GM10248 (cell line): ENCODE measurements at regions not wholly inside any gene's neighbourhood (a gene's known extent, or its start where the extent isn't known, plus 50 kb on each side); places are given as distances from the start of the nearest gene placed in this dataset.
A peak's percentile ranks its signal among the peaks of the same experiment; 100 is the strongest.

Experiments
- CTCF ChIA-PET: fragments of 300-600 bp; sonication (Branson Sonifier 250); formaldehyde crosslinking; extraction: SDS; loops from one replicate; lab custom pipeline; 2021; ENCODE audit warnings: antibody characterized with exemption; lab: Yijun Ruan, JAX
- POLR2A ChIA-PET: fragments of 350-650 bp; sonication (Branson Sonifier 250); formaldehyde crosslinking; extraction: SDS; loops from one replicate; lab custom pipeline; 2020; ENCODE audit warnings: antibody characterized with exemption; lab: Yijun Ruan, JAX
- DNase-seq: peaks from one replicate; pipeline ENCODE4 v3.0.0; 2012; ENCODE audit errors: extremely low spot score
- CTCF ChIP-seq: IDR thresholded peaks from 2 replicates; pipeline ENCODE4 v1.5.1; 2012; ENCODE audit warnings: mild to moderate bottlenecking, low read depth; ENCODE audit errors: extremely low read depth, missing control alignments, control extremely low read depth

- TF ChIP-seq CTCF = no peak
- DNase-seq = no peak
- CTCF ChIA-PET = no interaction called here
- POLR2A ChIA-PET = no interaction called here
These were observed 273.6 kb downstream of the C1orf94 start for GRCh38 chr1:34450325-34450724.

- CTCF ChIA-PET = no interaction called here
- POLR2A ChIA-PET = no interaction called here
- no peak for DNase-seq
- no peak for TF ChIP-seq CTCF
These were observed 275.7 kb downstream of the C1orf94 start for GRCh38 chr1:34452451-34452850.

- DNase-seq = no peak
- CTCF ChIA-PET = interaction anchor here (12.5 kb wide), 1 partner anchor 141 kb away, joined by 211 read pairs; no protein-coding TSS in a partner anchor
- TF ChIP-seq CTCF = no peak
- POLR2A ChIA-PET = no interaction called here
These were observed 278.4 kb downstream of the C1orf94 start for GRCh38 chr1:34455121-34455520.

- ChIA-PET CTCF (interaction anchor here (0.6 to 12.5 kb wide), 27 partner anchors 9 to 283 kb away, joined by 3 to 211 read pairs (median 4); no protein-coding TSS in a partner anchor), POLR2A (no interaction called here)
- TF ChIP-seq CTCF = peak; percentile 66
- DNase-seq = peak; percentile 67
These were observed 283.5 kb downstream of the C1orf94 start for GRCh38 chr1:34460193-34460592.

- POLR2A ChIA-PET = no interaction called here
- no peak for DNase-seq
- CTCF ChIA-PET = interaction anchor here (1.4 to 4.5 kb wide), 2 partner anchors 10 to 21 kb away, joined by 3 to 24 read pairs; no protein-coding TSS in a partner anchor
- TF ChIP-seq CTCF = no peak
These were observed 284.4 kb upstream of the GJB5 start for GRCh38 chr1:34470401-34470800.

GRCh38 chr1:34474566-34474965 is 280.3 kb upstream of the GJB5 start:
- POLR2A ChIA-PET = no interaction called here

More at GRCh38 chr1:34474566-34474965, 280.3 kb upstream of the GJB5 start:
- TF ChIP-seq CTCF = no peak
- no peak for DNase-seq
- CTCF ChIA-PET = interaction anchor here (1.0 to 3.6 kb wide), 4 partner anchors 9 to 47 kb away, joined by 3 to 18 read pairs (median 3); no protein-coding TSS in a partner anchor
